Common myeloid progenitor, CD34-positive (primary cell): ENCODE measurements at regions not wholly inside any gene's neighbourhood (a gene's known extent, or its start where the extent isn't known, plus 50 kb on each side); places are given as distances from the start of the nearest gene placed in this dataset.
A peak's percentile ranks its signal among the peaks of the same experiment; 100 is the strongest.
"Not testable (repeated sequence)": the region's sequence is repeated elsewhere in the genome, so short reads cannot be mapped to it uniquely, and the experiment has no call there.

Experiments
- CTCF ChIA-PET: fragments of 350-600 bp; sonication (Branson Sonifier 250); formaldehyde crosslinking; loops from one replicate; lab custom pipeline; 2021; ENCODE audit warnings: antibody characterized with exemption; lab: Charles Lee
- POLR2A ChIA-PET: fragments of 350-600 bp; sonication (Branson Sonifier 250); formaldehyde crosslinking; loops from one replicate; lab custom pipeline; 2021; ENCODE audit warnings: antibody characterized with exemption; lab: Charles Lee
- DNase-seq, 3 donors: peaks; one replicate each; pipeline versions ENCODE4 v3.0.0 to v3.0.0-alpha.2; 2013
- H3K27ac ChIP-seq, 2 experiments: 1 replicate in 1 of 2; 2 replicates in 1 of 2; pipeline ENCODE4 v1.7.0; 2013; ENCODE audit warnings: inconsistent platforms in 2 of 2, low read length in 2 of 2, mild to moderate bottlenecking in 2 of 2, low read depth in 1 of 2, moderate library complexity in 1 of 2; ENCODE audit not compliant: severe bottlenecking in 2 of 2, insufficient read depth in 1 of 2, poor library complexity in 1 of 2
- H3K27me3 ChIP-seq, 5 experiments: replicated peaks in 2 of 5; 1 replicate in 3 of 5; 2 replicates in 2 of 5; pipeline versions ENCODE4 v1.6.1 to v1.7.0; 2013; ENCODE audit warnings: low read length in 4 of 5, mild to moderate bottlenecking in 2 of 5, moderate library complexity in 2 of 5, inconsistent platforms in 1 of 5; ENCODE audit not compliant: insufficient read depth in 5 of 5, control insufficient read depth in 4 of 5
- H3K36me3 ChIP-seq, 4 experiments: 1 replicate in 2 of 4; 2 replicates in 2 of 4; pipeline versions ENCODE4 v1.6.1 to v1.7.0; 2013; ENCODE audit warnings: low read length in 3 of 4, control low read depth in 1 of 4, mild to moderate bottlenecking in 1 of 4; ENCODE audit not compliant: control insufficient read depth in 4 of 4, insufficient read depth in 4 of 4
- H3K4me1 ChIP-seq, 4 experiments: 1 replicate in 3 of 4; 2 replicates in 1 of 4; pipeline versions ENCODE4 v1.6.1 to v1.7.1; 2013; ENCODE audit warnings: low read length in 3 of 4, mild to moderate bottlenecking in 3 of 4, control low read depth in 1 of 4, inconsistent platforms in 1 of 4, moderate library complexity in 1 of 4; ENCODE audit not compliant: control insufficient read depth in 4 of 4, insufficient read depth in 4 of 4; ENCODE audit errors: control extremely low read depth in 1 of 4
- H3K4me3 ChIP-seq, 7 experiments: 1 replicate in 4 of 7; 2 replicates in 3 of 7; pipeline versions ENCODE4 v1.5.1 to v1.7.0; 2013; ENCODE audit warnings: mild to moderate bottlenecking in 7 of 7, low read length in 6 of 7, moderate library complexity in 6 of 7, inconsistent platforms in 2 of 7, low read depth in 2 of 7, control low read depth in 1 of 7; ENCODE audit not compliant: insufficient read depth in 4 of 7, control insufficient read depth in 1 of 7; ENCODE audit errors: extremely low read depth in 1 of 7
- H3K9me3 ChIP-seq, 5 experiments: 1 replicate in 4 of 5; 2 replicates in 1 of 5; pipeline versions ENCODE4 v1.6.1 to v1.7.1; 2013; ENCODE audit warnings: low read length in 4 of 5, mild to moderate bottlenecking in 2 of 5, inconsistent platforms in 1 of 5, low read depth in 1 of 5, moderate library complexity in 1 of 5; ENCODE audit not compliant: control insufficient read depth in 4 of 5, insufficient read depth in 2 of 5; ENCODE audit errors: control extremely low read depth in 1 of 5
- WGBS: methylation state at CpG from one replicate; pipeline ENCODE4 v1.1.5; 2013; ENCODE audit not compliant: insufficient coverage; 5-methylcytosine and 5-hydroxymethylcytosine counted together

GRCh38 chr3:5607581-5607980 lies 420.1 kb downstream of the EDEM1 start:
- POLR2A ChIA-PET = no interaction called here
- WGBS = no CpG with 5 or more reads among the region's 1 CpG

GRCh38 chr3:5608971-5609370 lies 421.5 kb downstream of the EDEM1 start:
- 100% methylated on average over 3 of the region's 4 CpGs for WGBS
- H3K36me3 ChIP-seq, H3K27ac ChIP-seq, CTCF ChIA-PET, H3K4me1 ChIP-seq, DNase-seq, H3K9me3 ChIP-seq, POLR2A ChIA-PET, H3K4me3 ChIP-seq, H3K27me3 ChIP-seq: not testable (repeated sequence)

More at GRCh38 chr3:5607581-5607980, 420.1 kb downstream of the EDEM1 start:
- DNase-seq = no peak
- no peak overlapping the region for H3K27ac ChIP-seq
- H3K9me3 ChIP-seq = peaks cover 0 to 11% (median 1%) of the 10 kb centered on the region in 5 experiments
- H3K4me3 ChIP-seq = no peak overlapping the region
- CTCF ChIA-PET = no interaction called here
- no peaks in the 10 kb centered on the region for H3K36me3 ChIP-seq
- H3K4me1 ChIP-seq = no peaks in the 10 kb centered on the region
- H3K27me3 ChIP-seq = no peaks in the 10 kb centered on the region

GRCh38 chr3:5613599-5613998 lies 426.1 kb downstream of the EDEM1 start:
- 60% methylated on average over 1 of the region's 3 CpGs for WGBS
- ChIA-PET CTCF (no interaction called here), POLR2A (no interaction called here)
- Histone ChIP-seq H3K36me3 (no peaks in the 10 kb centered on the region), H3K27me3 (no peaks in the 10 kb centered on the region), H3K4me3 (no peak overlapping the region), H3K9me3 (peaks cover 0 to 1% (median 0%) of the 10 kb centered on the region in 5 experiments), H3K4me1 (peaks cover 0 to 12% (median 4%) of the 10 kb centered on the region in 4 experiments), H3K27ac (no peak overlapping the region)
- DNase-seq = peak in 2 of 3 donors; percentile 17 to 50

GRCh38 chr3:5616873-5617272 lies 429.4 kb downstream of the EDEM1 start:
- Histone ChIP-seq H3K4me1 (peaks cover 0 to 12% (median 4%) of the 10 kb centered on the region in 4 experiments), H3K9me3 (peaks cover 0 to 13% (median 2%) of the 10 kb centered on the region in 5 experiments), H3K36me3 (no peaks in the 10 kb centered on the region), H3K4me3 (no peak overlapping the region), H3K27ac (no peak overlapping the region), H3K27me3 (no peaks in the 10 kb centered on the region)
- ChIA-PET POLR2A (no interaction called here), CTCF (no interaction called here)
- peak in 1 of 3 donors; percentile 5 for DNase-seq
- WGBS = 41% methylated on average over 4 of the region's 4 CpGs

- Histone ChIP-seq H3K4me1 (peaks cover 0 to 12% (median 4%) of the 10 kb centered on the region in 4 experiments), H3K9me3 (peaks cover 0 to 23% (median 2%) of the 10 kb centered on the region in 5 experiments), H3K36me3 (no peaks in the 10 kb centered on the region), H3K4me3 (no peak overlapping the region), H3K27me3 (no peaks in the 10 kb centered on the region), H3K27ac (no peak overlapping the region)
- DNase-seq = no peak
- ChIA-PET CTCF (no interaction called here), POLR2A (no interaction called here)
Observed at GRCh38 chr3:5618170-5618569, 430.7 kb downstream of the EDEM1 start.

GRCh38 chr3:5630406-5630805 lies 442.9 kb downstream of the EDEM1 start:
- CTCF ChIA-PET = interaction anchor here (0.9 kb wide), 1 partner anchor 203 kb away, joined by 3 read pairs; no protein-coding TSS in a partner anchor

GRCh38 chr3:5633960-5634359 lies 446.5 kb downstream of the EDEM1 start:
- no peak for DNase-seq
- CTCF ChIA-PET = interaction anchor here (1.7 kb wide), 1 partner anchor 14 kb away, joined by 3 read pairs; no protein-coding TSS in a partner anchor
- H3K4me1 ChIP-seq = peaks cover 0 to 18% (median 4%) of the 10 kb centered on the region in 4 experiments
- H3K36me3 ChIP-seq = no peaks in the 10 kb centered on the region
- no peak overlapping the region for H3K27ac ChIP-seq
- POLR2A ChIA-PET = no interaction called here
- H3K27me3 ChIP-seq = peaks cover 0 to 36% (median 4%) of the 10 kb centered on the region in 5 experiments
- no peak overlapping the region for H3K4me3 ChIP-seq
- peaks cover 0 to 23% (median 6%) of the 10 kb centered on the region in 5 experiments for H3K9me3 ChIP-seq
- 98% methylated on average over 6 of the region's 10 CpGs for WGBS

More at GRCh38 chr3:5630406-5630805, 442.9 kb downstream of the EDEM1 start:
- POLR2A ChIA-PET = no interaction called here
- no peak overlapping the region for H3K27ac ChIP-seq
- no peaks in the 10 kb centered on the region for H3K36me3 ChIP-seq
- H3K4me3 ChIP-seq = no peak overlapping the region
- H3K27me3 ChIP-seq = peaks cover 0 to 25% (median 4%) of the 10 kb centered on the region in 5 experiments
- H3K9me3 ChIP-seq = peaks cover 0 to 3% (median 0%) of the 10 kb centered on the region in 5 experiments
- peaks cover 0 to 19% (median 4%) of the 10 kb centered on the region in 4 experiments for H3K4me1 ChIP-seq
- peak; percentile 53 to 85 (median 73) for DNase-seq
- 0% methylated on average over 1 of the region's 3 CpGs for WGBS
